Left ventricle myocardium inferior (tissue), 1 donor: ENCODE measurements at regions not wholly inside any gene's neighbourhood (a gene's known extent, or its start where the extent isn't known, plus 50 kb on each side); places are given as distances from the start of the nearest gene placed in this dataset.

Experiments used
- DNase-seq: peaks from one replicate; pipeline ENCODE4 v3.0.0-alpha.2; 2020
- H3K27ac ChIP-seq: fragments of 200-600 bp; replicated peaks from 2 replicates; pipeline ENCODE4 v1.8.0; 2021
- H3K27me3 ChIP-seq: fragments of 200-600 bp; 2 replicates; pipeline ENCODE4 v1.8.0; 2021; ENCODE audit warnings: low read depth
- H3K36me3 ChIP-seq: fragments of 200-600 bp; 2 replicates; pipeline ENCODE4 v1.8.0; 2021
- H3K4me1 ChIP-seq: fragments of 200-600 bp; 2 replicates; pipeline ENCODE4 v1.8.0; 2021
- H3K4me3 ChIP-seq: fragments of 200-600 bp; 2 replicates; pipeline ENCODE4 v1.8.0; 2021; ENCODE audit warnings: mild to moderate bottlenecking, moderate library complexity
- H3K9me3 ChIP-seq: fragments of 200-600 bp; replicated peaks from 2 replicates; pipeline ENCODE4 v1.8.0; 2021
- CTCF ChIP-seq: fragments of 200-600 bp; IDR thresholded peaks from 2 replicates; pipeline ENCODE4 v1.8.0; 2021; ENCODE audit warnings: antibody characterized with exemption, mild to moderate bottlenecking, borderline replicate concordance
- intact Hi-C: fragments of 100-400 bp; cut with micrococcal nuclease; formaldehyde crosslinking; loops from one replicate; pipeline ENCODE4 v1.11.0; 2022
- donor health status: DM: no; HTN: yes; CAD: no; lungs with severe emphysema.

GRCh38 chr10:123402021-123402420, 247.8 kb downstream of the BUB3 start:
- no peak for DNase-seq
- Histone ChIP-seq H3K9me3 (peaks cover 29% of the 10 kb centered on the region), H3K27ac (no peak overlapping the region), H3K4me1 (no peaks in the 10 kb centered on the region), H3K4me3 (no peak overlapping the region), H3K27me3 (no peaks in the 10 kb centered on the region), H3K36me3 (no peaks in the 10 kb centered on the region)
- no peak for TF ChIP-seq CTCF
- intact Hi-C loops = no loop called here

- no peak overlapping the region for H3K27ac ChIP-seq
- H3K27me3 ChIP-seq = no peaks in the 10 kb centered on the region
- intact Hi-C loops = no loop called here
- peaks cover 29% of the 10 kb centered on the region for H3K9me3 ChIP-seq
- no peak for TF ChIP-seq CTCF
- H3K4me3 ChIP-seq = no peak overlapping the region
- no peaks in the 10 kb centered on the region for H3K36me3 ChIP-seq
- H3K4me1 ChIP-seq = no peaks in the 10 kb centered on the region
- no peak for DNase-seq
Observed at GRCh38 chr10:123402656-123403055, 248.5 kb downstream of the BUB3 start.

DNA sequence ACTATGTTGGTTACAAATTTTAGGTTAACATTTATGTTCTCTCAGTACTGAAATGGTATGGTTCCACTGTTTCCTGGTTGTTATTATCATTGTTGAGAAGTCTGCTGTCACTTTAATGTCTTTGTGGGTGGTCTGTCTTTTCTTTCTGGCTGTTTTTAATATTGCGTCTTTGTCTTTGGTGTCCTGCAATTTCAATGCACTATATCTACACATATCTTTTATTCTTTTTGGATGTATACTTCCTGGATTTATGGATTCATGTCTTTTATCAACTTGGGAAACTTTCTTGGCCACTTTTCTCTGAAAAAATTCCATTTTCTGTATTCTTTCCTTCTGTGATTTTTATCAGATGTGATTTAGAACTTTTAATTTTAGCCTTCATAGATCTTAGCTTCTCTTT, 250.2 kb downstream of the BUB3 start:
- no peaks in the 10 kb centered on the region for H3K36me3 ChIP-seq
- no peak for TF ChIP-seq CTCF
- intact Hi-C loops = no loop called here

DNA sequence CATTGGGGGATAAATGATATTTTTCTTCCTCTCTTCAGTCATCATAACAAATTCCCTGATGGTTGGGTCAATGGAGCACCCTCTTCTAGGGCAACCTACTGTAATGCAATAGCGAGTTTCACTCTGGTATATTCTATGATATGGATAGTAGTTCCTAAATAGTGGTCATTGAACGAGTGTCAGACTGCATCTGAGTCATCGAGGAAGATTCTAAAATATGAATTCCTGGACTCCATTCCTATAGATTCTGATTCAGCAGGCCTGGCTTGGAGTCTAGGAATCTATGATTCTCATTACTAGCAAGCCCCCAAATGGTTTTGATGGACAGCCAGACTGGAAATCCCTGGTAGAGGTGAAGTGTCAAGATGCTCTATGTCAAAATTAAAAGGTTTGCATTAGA, 254.5 kb downstream of the BUB3 start:
- peaks cover 19% of the 10 kb centered on the region for H3K9me3 ChIP-seq
- H3K27ac ChIP-seq = no peak overlapping the region
- no peak for DNase-seq
- H3K4me3 ChIP-seq = no peak overlapping the region
- intact Hi-C loops = no loop called here
- TF ChIP-seq CTCF = no peak
- no peaks in the 10 kb centered on the region for H3K4me1 ChIP-seq
- no peaks in the 10 kb centered on the region for H3K36me3 ChIP-seq
- peaks cover 21% of the 10 kb centered on the region for H3K27me3 ChIP-seq

More for the DNA sequence above, 250.2 kb downstream of the BUB3 start:
- H3K4me1 ChIP-seq = no peaks in the 10 kb centered on the region
- H3K27ac ChIP-seq = no peak overlapping the region
- peaks cover 3% of the 10 kb centered on the region for H3K27me3 ChIP-seq
- H3K4me3 ChIP-seq = no peak overlapping the region
- no peak for DNase-seq
- H3K9me3 ChIP-seq = peaks cover 23% of the 10 kb centered on the region

DNA sequence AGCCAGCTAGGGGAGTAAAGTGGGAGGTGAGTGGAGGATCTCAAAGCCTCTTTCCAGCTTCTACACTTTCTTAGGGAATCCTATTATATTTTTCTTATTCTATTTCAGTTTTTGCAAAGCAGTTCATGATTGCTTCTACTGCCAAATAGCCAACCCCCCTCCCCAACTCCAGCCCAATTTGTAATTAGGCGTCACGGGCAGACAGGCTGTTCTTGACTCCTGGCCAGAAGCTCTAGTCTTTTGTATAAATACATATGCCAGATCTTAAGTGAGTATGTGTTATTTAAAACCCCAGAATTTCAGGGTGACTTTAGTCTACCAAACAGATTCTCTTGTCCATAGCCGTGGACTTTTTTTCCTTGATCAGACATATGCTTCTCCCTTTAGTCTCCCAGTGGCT, 255.2 kb downstream of the BUB3 start:
- Histone ChIP-seq H3K4me1 (no peaks in the 10 kb centered on the region), H3K4me3 (no peak overlapping the region), H3K27me3 (peaks cover 21% of the 10 kb centered on the region), H3K27ac (no peak overlapping the region), H3K9me3 (peaks cover 12% of the 10 kb centered on the region), H3K36me3 (no peaks in the 10 kb centered on the region)
- no peak for TF ChIP-seq CTCF
- intact Hi-C loops = no loop called here
- DNase-seq = no peak

DNA sequence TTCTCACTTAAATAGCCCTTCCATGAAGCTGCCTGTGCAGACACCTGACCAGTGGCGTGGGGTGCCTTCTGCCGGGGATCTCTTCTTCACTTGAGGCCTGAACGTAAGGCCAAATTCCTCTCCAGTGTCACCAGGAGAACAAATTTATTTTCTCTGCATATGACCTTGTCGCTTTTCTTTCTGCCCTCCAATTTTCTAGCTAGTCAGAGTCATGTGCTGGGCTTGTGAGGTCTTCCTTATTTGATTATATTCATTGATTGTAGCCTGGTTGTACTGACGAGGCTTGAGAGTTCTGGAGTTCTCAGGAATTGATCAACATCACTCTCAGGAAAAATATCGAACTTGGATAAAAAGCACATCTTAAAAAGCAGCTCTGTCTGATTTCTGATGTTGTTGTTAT, 255.7 kb downstream of the BUB3 start:
- DNase-seq = no peak
- intact Hi-C loops = no loop called here
- Histone ChIP-seq H3K4me3 (no peak overlapping the region), H3K4me1 (no peaks in the 10 kb centered on the region), H3K9me3 (peaks cover 7% of the 10 kb centered on the region), H3K27me3 (peaks cover 21% of the 10 kb centered on the region), H3K36me3 (no peaks in the 10 kb centered on the region), H3K27ac (no peak overlapping the region)
- no peak for TF ChIP-seq CTCF
